Bronchial epithelial cell (primary cell): ENCODE measurements at regions not wholly inside any gene's neighbourhood (a gene's known extent, or its start where the extent isn't known, plus 50 kb on each side); places are given as distances from the start of the nearest gene placed in this dataset.
"Not testable (repeated sequence)": the region's sequence is repeated elsewhere in the genome, so short reads cannot be mapped to it uniquely, and the experiment has no call there.

Experiments used
- DNase-seq: peaks from one replicate; pipeline ENCODE4 v3.0.0-alpha.2; 2010; ENCODE audit warnings: low read depth
- FAIRE-seq: peaks from 2 replicates; lab custom pipeline; 2011; peaks lifted over from hg19 to GRCh38; lab: Jason Lieb, UNC
- H3K27me3 ChIP-seq: 2 replicates; pipeline ENCODE4 v1.5.1; 2011; ENCODE audit warnings: low read length; ENCODE audit not compliant: control insufficient read depth, insufficient read depth
- H3K36me3 ChIP-seq: 2 replicates; pipeline ENCODE4 v1.5.1; 2011; ENCODE audit warnings: low read length; ENCODE audit not compliant: control insufficient read depth, insufficient read depth
- H3K4me3 ChIP-seq: 2 replicates; pipeline ENCODE4 v1.5.1; 2011; ENCODE audit warnings: mild to moderate bottlenecking, low read depth, low read length, control low read depth
- TF ChIP-seq, protein P1 (sequence below): IDR thresholded peaks from 2 replicates; pipeline ENCODE4 v1.5.1; 2011; ENCODE audit warnings: mild to moderate bottlenecking, moderate library complexity, low read length, control low read depth, inconsistent platforms; ENCODE audit not compliant: insufficient read depth, severe bottlenecking

DNA sequence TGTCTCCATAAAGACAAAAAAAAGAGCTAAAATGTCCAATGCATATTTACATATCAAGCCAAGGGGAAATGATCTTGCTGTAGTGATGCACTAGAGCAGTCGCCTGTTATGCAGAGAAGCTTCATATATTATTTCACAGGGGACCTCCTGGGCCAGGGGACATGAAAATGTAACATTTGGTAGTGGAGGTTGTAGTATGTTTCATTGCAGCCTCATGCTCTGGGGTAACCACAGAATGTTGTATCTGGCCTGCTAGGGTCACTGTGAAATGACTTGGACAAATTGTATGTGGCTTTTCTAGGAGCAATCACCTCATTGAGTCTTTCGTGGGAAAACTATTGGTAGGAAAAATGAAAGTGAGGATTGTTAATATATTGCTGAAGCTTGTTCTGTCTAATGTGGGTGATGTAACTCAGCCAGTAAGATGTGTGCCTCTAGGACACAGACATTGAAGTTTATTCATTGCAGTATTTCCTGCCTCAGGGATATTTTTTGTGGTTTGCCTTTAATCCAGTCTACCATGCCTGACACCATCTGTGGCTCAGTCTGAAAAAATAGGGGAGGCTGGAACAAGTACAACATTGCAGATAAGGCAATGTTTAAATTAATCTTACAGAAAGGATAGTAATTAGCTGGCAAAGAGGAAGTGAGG, 430.8 kb upstream of the TNC start:
- TF ChIP-seq, protein P1, sequence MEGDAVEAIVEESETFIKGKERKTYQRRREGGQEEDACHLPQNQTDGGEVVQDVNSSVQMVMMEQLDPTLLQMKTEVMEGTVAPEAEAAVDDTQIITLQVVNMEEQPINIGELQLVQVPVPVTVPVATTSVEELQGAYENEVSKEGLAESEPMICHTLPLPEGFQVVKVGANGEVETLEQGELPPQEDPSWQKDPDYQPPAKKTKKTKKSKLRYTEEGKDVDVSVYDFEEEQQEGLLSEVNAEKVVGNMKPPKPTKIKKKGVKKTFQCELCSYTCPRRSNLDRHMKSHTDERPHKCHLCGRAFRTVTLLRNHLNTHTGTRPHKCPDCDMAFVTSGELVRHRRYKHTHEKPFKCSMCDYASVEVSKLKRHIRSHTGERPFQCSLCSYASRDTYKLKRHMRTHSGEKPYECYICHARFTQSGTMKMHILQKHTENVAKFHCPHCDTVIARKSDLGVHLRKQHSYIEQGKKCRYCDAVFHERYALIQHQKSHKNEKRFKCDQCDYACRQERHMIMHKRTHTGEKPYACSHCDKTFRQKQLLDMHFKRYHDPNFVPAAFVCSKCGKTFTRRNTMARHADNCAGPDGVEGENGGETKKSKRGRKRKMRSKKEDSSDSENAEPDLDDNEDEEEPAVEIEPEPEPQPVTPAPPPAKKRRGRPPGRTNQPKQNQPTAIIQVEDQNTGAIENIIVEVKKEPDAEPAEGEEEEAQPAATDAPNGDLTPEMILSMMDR: no peak
- H3K27me3 ChIP-seq: peaks cover 2% of the 10 kb centered on the region
- DNase-seq: no peak
- FAIRE-seq: no peak
- H3K4me3 ChIP-seq: no peak overlapping the region
- no peaks in the 10 kb centered on the region for H3K36me3 ChIP-seq

DNA sequence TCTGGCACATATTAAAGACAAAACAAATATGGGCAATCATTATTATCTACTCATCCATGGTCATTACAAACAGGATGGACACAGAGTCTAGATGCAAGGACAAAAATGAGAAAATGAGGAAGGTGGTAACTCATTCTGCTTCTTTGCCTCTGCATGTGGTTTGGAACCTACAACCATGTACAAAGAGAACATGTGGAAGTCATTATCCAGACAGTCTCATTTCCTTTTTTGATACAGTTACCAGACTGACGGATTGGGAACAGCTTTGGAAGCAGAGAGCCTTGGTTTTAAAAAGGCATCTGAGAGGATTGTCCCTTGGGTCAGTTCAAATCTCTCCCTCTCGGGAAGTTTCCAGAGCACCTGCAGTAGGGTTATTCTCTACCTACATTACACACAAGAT, 433.4 kb upstream of the TNC start:
- FAIRE-seq (no peak), DNase-seq (no peak)
- no peak overlapping the region for H3K4me3 ChIP-seq
- no peaks in the 10 kb centered on the region for H3K36me3 ChIP-seq
- peaks cover 2% of the 10 kb centered on the region for H3K27me3 ChIP-seq
- TF ChIP-seq, protein P1: no peak

DNA sequence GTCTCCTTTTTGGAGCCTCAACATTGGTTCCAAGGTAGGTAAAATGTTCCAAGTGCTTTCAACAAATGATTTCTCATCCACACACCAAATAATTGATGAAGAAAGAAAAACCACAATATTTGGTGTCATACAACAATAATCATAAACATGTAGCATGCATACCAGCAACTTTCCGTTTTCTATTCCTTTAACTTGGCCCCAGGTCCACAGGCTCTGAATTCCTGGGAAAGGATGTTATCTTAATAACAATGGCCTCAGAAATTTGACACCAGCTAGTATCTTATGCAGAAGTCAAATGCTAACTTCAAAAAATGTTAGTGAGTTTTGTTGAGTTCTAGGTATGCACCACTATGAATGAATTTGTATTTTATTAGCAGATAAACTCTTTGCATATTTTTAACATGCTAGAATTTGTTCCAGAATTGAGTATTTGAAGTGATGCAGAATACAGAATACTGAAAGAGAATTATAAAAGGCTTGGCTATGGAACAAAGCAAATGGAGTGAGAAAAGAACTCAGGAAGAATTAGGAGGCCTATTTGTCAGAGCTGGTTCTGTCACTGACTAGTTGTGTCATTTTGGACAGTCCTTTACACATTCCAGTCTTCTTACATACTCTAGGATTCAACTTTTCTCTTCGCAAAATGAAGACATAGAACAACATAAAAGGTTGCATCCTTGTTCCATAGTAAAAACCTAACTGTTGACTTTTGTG, 435.3 kb upstream of the TNC start:
- no peaks in the 10 kb centered on the region for H3K36me3 ChIP-seq
- FAIRE-seq: no peak
- no peak overlapping the region for H3K4me3 ChIP-seq
- H3K27me3 ChIP-seq: peaks cover 2% of the 10 kb centered on the region
- TF ChIP-seq, protein P1: no peak
- DNase-seq: no peak

DNA sequence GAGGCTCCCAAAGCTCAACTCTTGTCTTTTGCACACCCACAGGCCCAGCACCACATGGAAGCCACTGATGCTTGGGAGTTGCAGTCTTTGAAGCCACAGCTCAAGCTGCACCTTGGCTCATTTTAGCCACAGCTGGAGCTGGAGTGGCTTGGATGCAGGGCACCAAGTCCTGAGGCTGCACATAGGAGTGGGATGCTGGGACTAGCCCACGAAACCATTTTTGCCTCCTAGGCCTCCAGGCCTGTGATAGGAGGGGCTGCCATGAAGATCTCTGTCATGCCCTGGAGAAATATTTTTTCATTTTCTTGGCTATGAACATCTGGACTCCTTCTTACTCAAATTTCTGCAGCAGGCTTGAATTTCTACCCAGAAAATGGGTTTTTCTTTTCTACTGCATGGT, 438.5 kb upstream of the TNC start:
- H3K36me3 ChIP-seq: no peaks in the 10 kb centered on the region
- H3K4me3 ChIP-seq: no peak overlapping the region
- H3K27me3 ChIP-seq: no peaks in the 10 kb centered on the region
- FAIRE-seq: no peak
- TF ChIP-seq, protein P1: no peak
- no peak for DNase-seq

DNA sequence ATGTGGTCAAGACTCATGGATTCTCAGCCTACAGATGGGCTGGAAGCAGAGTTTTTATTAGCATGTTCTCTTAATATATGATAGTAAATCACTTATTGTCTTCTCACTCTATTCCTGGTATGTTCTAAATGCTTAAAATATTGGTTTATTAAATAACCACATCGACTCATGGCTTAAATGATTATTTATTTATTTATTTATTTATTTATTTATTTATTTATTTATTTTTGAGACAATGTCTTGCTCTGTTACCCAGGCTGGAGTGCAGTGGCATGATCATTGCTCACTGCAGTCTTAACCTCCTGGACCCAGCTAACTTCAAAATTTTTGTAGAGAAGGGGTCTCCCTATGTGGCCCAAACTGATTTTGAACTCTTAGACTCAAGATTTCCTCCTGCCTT, 457.2 kb upstream of the TNC start:
- TF ChIP-seq, protein P1: no peak
- DNase-seq: no peak
- FAIRE-seq: no peak
- no peaks in the 10 kb centered on the region for H3K27me3 ChIP-seq
- H3K36me3 ChIP-seq: no peaks in the 10 kb centered on the region
- H3K4me3 ChIP-seq: no peak overlapping the region

DNA sequence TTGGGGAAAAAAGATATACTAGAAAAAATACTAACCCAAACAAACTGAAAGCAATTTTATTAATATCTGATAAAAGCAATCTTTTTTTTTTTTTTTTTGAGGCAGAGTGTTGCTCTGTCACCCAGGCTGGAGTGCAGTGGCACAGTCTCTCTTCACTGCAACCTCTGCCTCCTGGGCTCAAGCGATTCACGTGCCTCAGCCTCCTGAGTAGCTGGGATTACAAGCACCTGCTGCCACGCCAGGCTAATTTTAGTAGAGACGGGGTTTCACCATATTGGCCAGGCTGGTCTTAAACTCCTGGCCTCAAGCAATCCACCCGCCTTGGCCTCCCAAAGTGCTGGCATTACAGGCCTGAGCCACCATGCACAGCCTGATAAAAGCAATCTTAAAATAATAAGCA, 467.5 kb upstream of the TNC start:
- H3K27me3 ChIP-seq, H3K4me3 ChIP-seq, DNase-seq, H3K36me3 ChIP-seq, FAIRE-seq: not testable (repeated sequence)
